Testis (tissue), 2 donors: ENCODE measurements at regions not wholly inside any gene's neighbourhood (a gene's known extent, or its start where the extent isn't known, plus 50 kb on each side); places are given as distances from the start of the nearest gene placed in this dataset.

Experiments used
- DNase-seq: peaks from one replicate; pipeline ENCODE4 v3.0.0-alpha.2; 2019
- H3K27ac ChIP-seq, 2 donors: fragments of 200-600 bp; sonication (generic); one replicate each; pipeline ENCODE4 v1.5.1; 2019
- H3K27me3 ChIP-seq: fragments of 200-600 bp; sonication (generic); one replicate; pipeline ENCODE4 v1.5.1; 2019
- H3K36me3 ChIP-seq: fragments of 200-600 bp; sonication (generic); one replicate; pipeline ENCODE4 v1.5.1; 2017; ENCODE audit warnings: low read depth; ENCODE audit errors: missing control alignments
- H3K4me1 ChIP-seq: fragments of 200-600 bp; sonication (generic); one replicate; pipeline ENCODE4 v1.5.1; 2019
- H3K4me3 ChIP-seq, 2 donors: fragments of 200-600 bp; sonication (generic); one replicate each; pipeline ENCODE4 v1.5.1; 2017 to 2019
- H3K9me3 ChIP-seq: fragments of 200-600 bp; sonication (generic); one replicate; pipeline ENCODE4 v1.5.1; 2017
- CTCF ChIP-seq, 3 experiments: fragments of 450-650 bp in 2 of 3; fragments of 200-600 bp in 1 of 3; sonication (generic) in 1 of 3; IDR thresholded peaks; one replicate each; pipeline ENCODE4 v1.5.1; 2016 to 2019; ENCODE audit warnings: antibody characterized with exemption in 3 of 3, mild to moderate bottlenecking in 2 of 3, moderate library complexity in 1 of 3
- POLR2A ChIP-seq: fragments of 450-650 bp; IDR thresholded peaks from one replicate; pipeline ENCODE4 v1.6.1; 2017; ENCODE audit warnings: antibody characterized with exemption, mild to moderate bottlenecking, moderate library complexity
- WGBS, 2 donors: methylation state at CpG; one replicate each; pipeline ENCODE4 v1.1.5; 2018; 5-methylcytosine and 5-hydroxymethylcytosine counted together
- intact Hi-C: fragments of 100-400 bp; cut with DNase I; formaldehyde crosslinking; loops from one replicate; pipeline ENCODE4 v1.15.1; 2023; ENCODE audit warnings: low total_unique reads

- 78 to 87% methylated on average over 2 of the region's 2 CpGs for WGBS, 2 donors
Measured at GRCh38 chr14:98751110-98751509, 520.9 kb downstream of the BCL11B start.

GRCh38 chr14:98752660-98753059 lies 519.3 kb downstream of the BCL11B start:
- intact Hi-C loops = no loop called here
- H3K36me3 ChIP-seq = no peaks in the 10 kb centered on the region
- no peaks in the 10 kb centered on the region for H3K9me3 ChIP-seq
- no peak overlapping the region for H3K27ac ChIP-seq
- no peaks in the 10 kb centered on the region for H3K4me1 ChIP-seq
- WGBS, 2 donors = 89 to 92% methylated on average over 1 of the region's 1 CpG
- no peak overlapping the region for H3K4me3 ChIP-seq
- no peaks in the 10 kb centered on the region for H3K27me3 ChIP-seq
- TF ChIP-seq POLR2A (no peak), CTCF (IDR thresholded peaks at IDR 0.05) (no peak)
- no peak for DNase-seq

More at GRCh38 chr14:98751110-98751509, 520.9 kb downstream of the BCL11B start:
- Histone ChIP-seq H3K9me3 (no peaks in the 10 kb centered on the region), H3K4me3 (no peak overlapping the region), H3K36me3 (no peaks in the 10 kb centered on the region), H3K4me1 (no peaks in the 10 kb centered on the region), H3K27me3 (no peaks in the 10 kb centered on the region), H3K27ac (no peak overlapping the region)
- no peak for DNase-seq
- intact Hi-C loops = no loop called here
- TF ChIP-seq CTCF (IDR thresholded peaks at IDR 0.05) (no peak), POLR2A (no peak)

- WGBS, 2 donors = 74 to 81% methylated on average over 2 of the region's 2 CpGs
- no peaks in the 10 kb centered on the region for H3K27me3 ChIP-seq
- no peaks in the 10 kb centered on the region for H3K36me3 ChIP-seq
- no peaks in the 10 kb centered on the region for H3K4me1 ChIP-seq
- H3K27ac ChIP-seq = no peak overlapping the region
- TF ChIP-seq POLR2A (no peak), CTCF (IDR thresholded peaks at IDR 0.05) (no peak)
- H3K9me3 ChIP-seq = no peaks in the 10 kb centered on the region
- DNase-seq = no peak
- H3K4me3 ChIP-seq = no peak overlapping the region
- intact Hi-C loops = no loop called here
Measured at GRCh38 chr14:98754343-98755020, 517.5 kb downstream of the BCL11B start.

GRCh38 chr14:98756749-98757148 lies 515.2 kb downstream of the BCL11B start:
- Histone ChIP-seq H3K9me3 (no peaks in the 10 kb centered on the region), H3K4me1 (no peaks in the 10 kb centered on the region), H3K36me3 (no peaks in the 10 kb centered on the region), H3K27ac (no peak overlapping the region), H3K4me3 (no peak overlapping the region), H3K27me3 (no peaks in the 10 kb centered on the region)
- TF ChIP-seq POLR2A = no peak
- TF ChIP-seq CTCF (IDR thresholded peaks at IDR 0.05) = no peak
- 88 to 93% methylated on average over 6 of the region's 6 CpGs for WGBS, 2 donors
- intact Hi-C loops = no loop called here
- no peak for DNase-seq

- Histone ChIP-seq H3K4me1 (no peaks in the 10 kb centered on the region), H3K27me3 (no peaks in the 10 kb centered on the region), H3K36me3 (no peaks in the 10 kb centered on the region), H3K27ac (no peak overlapping the region), H3K9me3 (no peaks in the 10 kb centered on the region), H3K4me3 (no peak overlapping the region)
- DNase-seq = no peak
- no peak for TF ChIP-seq CTCF (IDR thresholded peaks at IDR 0.05)
- no peak for TF ChIP-seq POLR2A
- intact Hi-C loops = no loop called here
- WGBS, 2 donors = 83 to 94% methylated on average over 1 of the region's 1 CpG
Measured at GRCh38 chr14:98758440-98758839, 513.6 kb downstream of the BCL11B start.
